ENCODE measurements at regions not wholly inside any gene's neighbourhood (a gene's known extent, or its start where the extent isn't known, plus 50 kb on each side); places are given as distances from the start of the nearest gene placed in this dataset.

GRCh38 chr7:57225666-57226065 lies 93.4 kb upstream of the ZNF479 start:
- H3K9ac ChIP-seq (replicated peaks in 1 of 4; ENCODE audit: extremely low read depth in 1 of 4, low read depth in 3 of 4, low read length in 3 of 4): no peak overlapping the region
- H3K27me3 ChIP-seq (replicated peaks in 1 of 4; ENCODE audit: control insufficient read depth in 3 of 4, extremely low read depth in 1 of 4, insufficient read depth in 3 of 4, low read length in 3 of 4): no peaks in the 10 kb centered on the region
- DNase-seq (ENCODE audit: low read depth in 1 of 2, low spot score in 2 of 2): no peak
- no peak overlapping the region for H3K14ac ChIP-seq (ENCODE audit: insufficient read length)
- H3K18ac ChIP-seq (ENCODE audit: extremely low read depth, low read length): no peak overlapping the region
- no peak overlapping the region for H3K4ac ChIP-seq (replicated peaks; ENCODE audit: insufficient read length, low read depth, low read length)
- no peak overlapping the region for H3K4me3 ChIP-seq (ENCODE audit: extremely low read depth in 1 of 4, insufficient read depth in 2 of 4, low read depth in 3 of 4, low read length in 4 of 4)
- ChIA-PET POLR2A (ENCODE audit: partially characterized antibody) (no interaction called here), CTCF (ENCODE audit: partially characterized antibody) (no interaction called here)
- H2BK5ac ChIP-seq (ENCODE audit: low read depth, low read length): no peak overlapping the region
- no peaks in the 10 kb centered on the region for H4K20me1 ChIP-seq (replicated peaks in 1 of 2; ENCODE audit: control insufficient read depth in 1 of 2, insufficient read depth in 2 of 2, low read length in 2 of 2)
- no peak overlapping the region for H2BK15ac ChIP-seq (ENCODE audit: low read length)
- 84% methylated on average over 4 of the region's 4 CpGs; no CpG with 5 or more reads in 1 of the 2 experiments for WGBS, 2 experiments (ENCODE audit: extremely low coverage in 1 of 2, insufficient coverage in 1 of 2, insufficient read length in 1 of 2, insufficient replicate concordance in 2 of 2, low coverage in 1 of 2, low lambda C conversion rate in 2 of 2, missing lambda C conversion rate in 1 of 2)
- H3K4me1 ChIP-seq (replicated peaks in 1 of 4; ENCODE audit: control insufficient read depth in 3 of 4, insufficient read depth in 4 of 4, low read length in 3 of 4): no peaks in the 10 kb centered on the region
- no peak overlapping the region for H3K23ac ChIP-seq (ENCODE audit: insufficient read length)
- H3K36me3 ChIP-seq (ENCODE audit: control insufficient read depth in 2 of 4, insufficient read depth in 4 of 4, low read length in 3 of 4): no peaks in the 10 kb centered on the region
- no peak overlapping the region for H3K27ac ChIP-seq (ENCODE audit: low read depth, low read length)
- no peak overlapping the region for H4K91ac ChIP-seq (replicated peaks; ENCODE audit: insufficient read length, low read length)
- H2AFZ ChIP-seq (ENCODE audit: low read length): no peak overlapping the region
- no peak overlapping the region for H2BK120ac ChIP-seq (replicated peaks; ENCODE audit: low read depth, low read length)
- H3K23me2 ChIP-seq (ENCODE audit: low read depth, low read length): no peaks in the 10 kb centered on the region
- FAIRE-seq: no peak
- no peak overlapping the region for H4K5ac ChIP-seq (ENCODE audit: insufficient read length, low read depth, low read length)
- H3K79me1 ChIP-seq (ENCODE audit: low read depth, low read length): no peaks in the 10 kb centered on the region
- no peaks in the 10 kb centered on the region for H3K79me2 ChIP-seq (ENCODE audit: control insufficient read depth in 1 of 2, insufficient read depth in 2 of 2, low read length in 2 of 2)
- H3K56ac ChIP-seq (replicated peaks; ENCODE audit: insufficient read length, low read depth, low read length): no peak overlapping the region
- H4K8ac ChIP-seq (ENCODE audit: extremely low read depth, insufficient read depth, low read length): no peak overlapping the region
- no peak overlapping the region for H2BK12ac ChIP-seq (ENCODE audit: low read depth, low read length)
- TF ChIP-seq HDAC2 (IDR thresholded peaks at IDR 0.05; ENCODE audit: borderline replicate concordance in 1 of 2, low read depth in 2 of 2, low read length in 2 of 2) (no peak), RFX5 (IDR thresholded peaks at IDR 0.05; ENCODE audit: borderline replicate concordance, low read depth, low read length) (no peak), BCL11A (IDR thresholded peaks at IDR 0.05; ENCODE audit: low read depth in 2 of 2, low read length in 2 of 2) (no peak), TBP (IDR thresholded peaks at IDR 0.05; ENCODE audit: low read depth, low read length) (no peak), E2F6 (IDR thresholded peaks at IDR 0.05) (no peak), NRF1 (IDR thresholded peaks at IDR 0.05; ENCODE audit: low read depth, low read length) (no peak), TCF12 (IDR thresholded peaks at IDR 0.05; ENCODE audit: low read depth, low read length) (no peak)
- peaks cover 63 to 87% of the 10 kb centered on the region in 2 experiments for H3K9me3 ChIP-seq (ENCODE audit: insufficient read depth in 2 of 2, low read depth in 1 of 2, low read length in 1 of 2)
- no peak overlapping the region for H2AK5ac ChIP-seq (ENCODE audit: low read depth, low read length)
- H3K4me2 ChIP-seq (ENCODE audit: insufficient read depth in 1 of 2, low read depth in 2 of 2, low read length in 2 of 2): no peak overlapping the region
- no peak overlapping the region for H2BK20ac ChIP-seq (ENCODE audit: low read length)

All from H1 (cell line).